ENCODE measurements at regions not wholly inside any gene's neighbourhood (a gene's known extent, or its start where the extent isn't known, plus 50 kb on each side); places are given as distances from the start of the nearest gene placed in this dataset.

DNA sequence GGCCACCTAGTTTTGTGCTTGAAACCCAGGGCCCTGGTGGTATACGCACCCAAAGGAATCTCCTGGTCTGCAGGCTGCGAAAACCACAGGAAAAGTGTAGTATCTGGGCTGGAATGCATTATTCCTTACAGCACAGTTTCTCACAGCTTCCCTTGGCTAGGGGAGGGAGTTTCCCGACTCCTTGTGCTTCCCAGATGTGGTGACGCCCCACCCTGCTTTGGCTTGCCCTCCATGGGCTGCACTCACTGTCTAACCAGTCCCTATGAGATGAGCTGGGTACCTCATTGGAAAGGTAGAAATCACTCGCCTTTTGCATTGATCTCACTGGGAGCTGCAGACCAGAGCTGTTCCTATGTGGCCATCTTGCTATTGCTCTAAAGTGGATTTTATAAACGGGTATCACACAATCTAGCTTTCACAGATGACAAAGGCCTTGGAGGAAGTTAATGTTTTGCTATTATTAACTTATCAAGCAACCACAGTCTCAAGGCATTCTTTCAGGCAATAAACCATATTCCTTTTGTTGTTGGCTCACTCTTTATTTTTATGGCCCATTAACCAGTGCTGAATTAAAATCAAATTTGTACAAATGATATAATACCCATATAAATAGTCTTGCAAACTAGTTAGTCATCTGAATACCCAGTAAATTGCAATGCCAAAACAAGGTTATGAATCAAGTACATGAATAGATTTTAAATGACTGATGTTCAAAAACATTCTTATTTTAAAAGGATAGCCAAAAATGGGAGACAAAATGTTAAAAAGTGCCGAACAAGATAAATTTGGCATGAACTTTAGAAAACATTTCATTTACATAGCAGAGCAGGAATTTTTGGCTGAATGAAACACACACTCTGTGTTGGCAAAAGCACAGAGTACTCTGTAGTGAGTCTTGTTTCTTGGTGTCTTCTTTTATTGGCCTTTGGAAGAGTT lies 475.4 kb upstream of the ARGLU1 start:
- DNase-seq (ENCODE audit: low read depth, low spot score) = no peak
- H3K9me2 ChIP-seq (ENCODE audit: insufficient read depth) = no peaks in the 10 kb centered on the region
- H3K4me3 ChIP-seq (replicated peaks in 1 of 2; ENCODE audit: low read depth in 1 of 2, low read length in 2 of 2) = no peak overlapping the region
- no peaks in the 10 kb centered on the region for H3K4me1 ChIP-seq (ENCODE audit: control insufficient read depth in 1 of 2, insufficient read depth in 2 of 2, low read length in 2 of 2)
- no peaks in the 10 kb centered on the region for H3K27me3 ChIP-seq (ENCODE audit: insufficient read depth, low read length)
- intact Hi-C loops (cut with micrococcal nuclease) = no loop called here
- ChIA-PET CTCF (no interaction called here), RAD21 (ENCODE audit: low non-redundant PET in 1 of 2, low total read pairs in 2 of 2, uncharacterized antibody in 2 of 2, unreplicated experiment in 2 of 2) (no interaction called here), POLR2A (no interaction called here)
- H2AFZ ChIP-seq (ENCODE audit: low read depth, low read length, poor library complexity, severe bottlenecking) = no peak overlapping the region
- no peak overlapping the region for H3K4me2 ChIP-seq (ENCODE audit: low read length)
- no TSS peak for BruUV-seq (replicated peaks)
- no peaks in the 10 kb centered on the region for H3K79me2 ChIP-seq (ENCODE audit: insufficient read depth, low read length)
- H3K36me3 ChIP-seq (ENCODE audit: control insufficient read depth in 1 of 2, insufficient read depth in 2 of 2, low read length in 2 of 2) = no peaks in the 10 kb centered on the region
- no peak overlapping the region for H3K9ac ChIP-seq (ENCODE audit: low read length)
- H3K9me3 ChIP-seq (ENCODE audit: control insufficient read depth in 1 of 2, insufficient read depth in 1 of 2, low read depth in 1 of 2, low read length in 2 of 2) = 0 out of 4 replicates have a peak, but pooled peaks cover 0 to 5% of the 10 kb centered on the region in 2 experiments
- H4K20me1 ChIP-seq (ENCODE audit: insufficient read depth) = no peaks in the 10 kb centered on the region
- no peak overlapping the region for H3K27ac ChIP-seq (ENCODE audit: low read depth, low read length)
- no peak for TF ChIP-seq POLR2A (IDR thresholded peaks at IDR 0.05; ENCODE audit: borderline replicate concordance, extremely low read depth, insufficient read depth, insufficient read length)
- TF ChIP-seq ELF1 (IDR thresholded peaks at IDR 0.05; ENCODE audit: borderline replicate concordance, low read depth) = no peak
- ATAC-seq = no peak

DNA sequence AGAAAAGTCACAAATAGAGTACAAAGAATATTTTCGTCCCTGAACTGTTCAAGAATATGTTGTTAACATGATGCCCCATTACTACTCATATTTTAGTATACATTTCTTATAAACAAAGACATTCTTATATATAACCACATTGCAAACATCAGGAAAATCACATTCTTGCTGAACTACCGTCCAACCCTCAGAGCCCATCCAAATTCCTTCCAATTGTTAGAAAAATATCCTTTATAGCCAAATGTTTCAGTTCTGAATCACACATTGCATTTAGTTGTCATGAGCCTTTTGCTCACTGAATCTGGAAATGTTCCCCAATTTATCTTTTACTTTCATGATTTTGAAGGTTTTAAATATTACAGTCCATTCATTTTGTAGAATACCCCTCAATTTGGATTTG lies 467.8 kb upstream of the ARGLU1 start:
- DNase-seq (ENCODE audit: low read depth, low spot score) = no peak
- CTCF ChIA-PET = no interaction called here

More for the DNA sequence above, 467.8 kb upstream of the ARGLU1 start:
- no peak for TF ChIP-seq RAD21 (IDR thresholded peaks at IDR 0.05; ENCODE audit: low read depth)
- TF ChIP-seq POLR2AphosphoS5 (IDR thresholded peaks at IDR 0.05; ENCODE audit: low read depth, low read length) = no peak
- TF ChIP-seq, protein P1, sequence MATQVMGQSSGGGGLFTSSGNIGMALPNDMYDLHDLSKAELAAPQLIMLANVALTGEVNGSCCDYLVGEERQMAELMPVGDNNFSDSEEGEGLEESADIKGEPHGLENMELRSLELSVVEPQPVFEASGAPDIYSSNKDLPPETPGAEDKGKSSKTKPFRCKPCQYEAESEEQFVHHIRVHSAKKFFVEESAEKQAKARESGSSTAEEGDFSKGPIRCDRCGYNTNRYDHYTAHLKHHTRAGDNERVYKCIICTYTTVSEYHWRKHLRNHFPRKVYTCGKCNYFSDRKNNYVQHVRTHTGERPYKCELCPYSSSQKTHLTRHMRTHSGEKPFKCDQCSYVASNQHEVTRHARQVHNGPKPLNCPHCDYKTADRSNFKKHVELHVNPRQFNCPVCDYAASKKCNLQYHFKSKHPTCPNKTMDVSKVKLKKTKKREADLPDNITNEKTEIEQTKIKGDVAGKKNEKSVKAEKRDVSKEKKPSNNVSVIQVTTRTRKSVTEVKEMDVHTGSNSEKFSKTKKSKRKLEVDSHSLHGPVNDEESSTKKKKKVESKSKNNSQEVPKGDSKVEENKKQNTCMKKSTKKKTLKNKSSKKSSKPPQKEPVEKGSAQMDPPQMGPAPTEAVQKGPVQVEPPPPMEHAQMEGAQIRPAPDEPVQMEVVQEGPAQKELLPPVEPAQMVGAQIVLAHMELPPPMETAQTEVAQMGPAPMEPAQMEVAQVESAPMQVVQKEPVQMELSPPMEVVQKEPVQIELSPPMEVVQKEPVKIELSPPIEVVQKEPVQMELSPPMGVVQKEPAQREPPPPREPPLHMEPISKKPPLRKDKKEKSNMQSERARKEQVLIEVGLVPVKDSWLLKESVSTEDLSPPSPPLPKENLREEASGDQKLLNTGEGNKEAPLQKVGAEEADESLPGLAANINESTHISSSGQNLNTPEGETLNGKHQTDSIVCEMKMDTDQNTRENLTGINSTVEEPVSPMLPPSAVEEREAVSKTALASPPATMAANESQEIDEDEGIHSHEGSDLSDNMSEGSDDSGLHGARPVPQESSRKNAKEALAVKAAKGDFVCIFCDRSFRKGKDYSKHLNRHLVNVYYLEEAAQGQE (IDR thresholded peaks at IDR 0.05; ENCODE audit: low read depth) = no peak
- no peak for TF ChIP-seq SP1 (IDR thresholded peaks at IDR 0.05; ENCODE audit: low read depth)
- POLR2A ChIA-PET = no interaction called here
- Histone ChIP-seq H3K9ac (ENCODE audit: low read length) (no peak overlapping the region), H3K27me3 (ENCODE audit: insufficient read depth, low read length) (no peaks in the 10 kb centered on the region), H4K20me1 (ENCODE audit: insufficient read depth) (no peaks in the 10 kb centered on the region), H3K79me2 (ENCODE audit: insufficient read depth, low read length) (no peaks in the 10 kb centered on the region), H3K9me3 (ENCODE audit: control insufficient read depth in 1 of 2, insufficient read depth in 1 of 2, low read depth in 1 of 2, low read length in 2 of 2) (peaks cover 0 to 8% of the 10 kb centered on the region in 2 experiments; a peak in 1 of 4 replicates), H3K4me3 (replicated peaks in 1 of 2; ENCODE audit: low read depth in 1 of 2, low read length in 2 of 2) (no peak overlapping the region), H3K27ac (ENCODE audit: low read depth, low read length) (no peak overlapping the region), H3K9me2 (ENCODE audit: insufficient read depth) (no peaks in the 10 kb centered on the region), H2AFZ (ENCODE audit: low read depth, low read length, poor library complexity, severe bottlenecking) (no peak overlapping the region), H3K36me3 (ENCODE audit: control insufficient read depth in 1 of 2, insufficient read depth in 2 of 2, low read length in 2 of 2) (no peaks in the 10 kb centered on the region), H3K4me1 (ENCODE audit: control insufficient read depth in 1 of 2, insufficient read depth in 2 of 2, low read length in 2 of 2) (no peaks in the 10 kb centered on the region), H3K4me2 (ENCODE audit: low read length) (no peak overlapping the region)
- intact Hi-C loops (cut with micrococcal nuclease) = no loop called here
- no peak for ATAC-seq
- no TSS peak for BruUV-seq (replicated peaks)
- RAD21 ChIA-PET (ENCODE audit: low non-redundant PET in 1 of 2, low total read pairs in 2 of 2, uncharacterized antibody in 2 of 2, unreplicated experiment in 2 of 2) = no interaction called here
